HK-2 (cell line): ENCODE measurements at regions not wholly inside any gene's neighbourhood (a gene's known extent, or its start where the extent isn't known, plus 50 kb on each side); places are given as distances from the start of the nearest gene placed in this dataset.

ENCODE experiments used
- DNase-seq: peaks from one replicate; pipeline ENCODE4 v3.0.0-alpha.2; 2018; ENCODE audit not compliant: unreplicated experiment

- DNase-seq: no peak
Observed at GRCh38 chr5:152869971-152870370, 464.9 kb upstream of the NMUR2 start.

DNA sequence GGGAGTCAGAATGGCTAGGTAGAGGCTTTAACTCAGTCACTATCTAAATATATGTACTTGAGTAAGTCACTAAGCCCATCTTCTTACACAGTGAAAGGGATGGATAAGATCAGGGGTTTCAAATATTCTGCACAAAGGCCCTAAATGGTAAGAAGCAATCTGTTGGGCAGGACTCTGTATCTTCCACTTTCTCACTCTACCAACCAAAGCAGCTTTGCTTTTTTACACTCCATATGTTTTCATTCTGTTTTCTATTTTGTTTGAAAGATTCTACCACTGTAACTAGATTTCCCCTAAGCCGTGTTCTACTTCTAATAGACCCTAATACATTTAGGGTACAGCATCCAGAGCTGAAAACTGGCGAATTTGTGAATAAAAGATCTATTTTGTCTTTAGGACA lies 477.5 kb upstream of the NMUR2 start:
- no peak for DNase-seq

DNA sequence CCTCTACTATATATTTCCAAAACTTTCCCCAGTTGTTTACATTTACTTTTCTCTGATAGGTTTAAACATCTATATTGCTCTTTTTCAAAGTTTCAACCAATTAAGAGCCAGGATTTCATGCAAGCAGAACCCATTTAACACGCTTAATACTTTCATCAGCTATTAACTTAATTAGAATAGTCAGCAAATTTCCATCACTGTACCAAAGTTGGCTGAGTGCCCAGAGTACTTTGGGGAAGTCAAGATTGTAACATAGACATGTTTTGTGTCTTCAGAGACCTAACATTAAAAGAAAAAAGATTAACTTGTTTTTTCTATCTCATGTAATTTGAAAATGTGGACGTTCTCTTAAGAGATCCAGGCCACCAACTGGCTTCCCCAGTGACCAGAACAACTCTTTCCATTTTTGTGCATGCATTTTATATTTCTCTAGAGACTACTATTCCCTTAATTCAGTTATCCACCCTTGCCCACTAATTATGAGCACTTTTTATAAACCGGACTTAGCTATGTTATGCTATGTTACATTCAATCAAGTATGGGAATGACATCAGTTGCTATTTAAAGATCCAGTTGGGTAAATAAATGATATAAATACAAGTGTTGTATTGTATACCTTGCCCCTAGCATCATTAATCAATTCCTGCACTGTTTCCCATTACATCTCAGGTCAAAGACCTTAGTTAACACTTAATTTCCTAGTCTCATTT lies 478.1 kb upstream of the NMUR2 start:
- no peak for DNase-seq

DNA sequence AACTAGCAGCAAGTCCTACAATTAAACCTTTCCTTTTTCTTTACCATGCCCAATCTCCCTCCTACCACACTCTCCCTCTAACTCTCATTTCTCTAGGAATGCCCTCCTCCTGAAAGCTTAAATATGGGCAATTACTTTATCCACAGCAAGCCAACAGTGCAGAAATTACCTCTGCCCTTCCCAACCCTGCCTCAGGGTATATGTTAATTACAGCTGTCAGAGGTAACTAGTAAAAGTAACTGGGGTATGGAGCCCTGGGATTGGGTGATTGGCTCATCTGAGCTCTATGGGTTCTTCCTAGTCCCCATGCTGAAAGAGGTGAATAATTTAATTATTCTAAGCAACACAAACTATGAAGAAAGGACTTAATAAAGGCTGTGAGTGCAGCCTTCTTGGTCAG lies 478.9 kb upstream of the NMUR2 start:
- DNase-seq: no peak

GRCh38 chr5:152900332-152900731 lies 495.3 kb upstream of the NMUR2 start:
- DNase-seq: no peak

- no peak for DNase-seq
Observed at GRCh38 chr5:152901754-152902153, 496.7 kb upstream of the NMUR2 start.

GRCh38 chr5:152905286-152905685 lies 500.2 kb upstream of the NMUR2 start:
- DNase-seq: no peak

- no peak for DNase-seq
Observed at GRCh38 chr5:152907488-152908245, 502.6 kb upstream of the NMUR2 start.

GRCh38 chr5:152912924-152913323 lies 507.8 kb upstream of the NMUR2 start:
- DNase-seq: no peak

GRCh38 chr5:152932621-152933020 lies 527.5 kb upstream of the NMUR2 start:
- no peak for DNase-seq

- no peak for DNase-seq
Observed at GRCh38 chr5:152933056-152933455, 528.0 kb upstream of the NMUR2 start.

DNA sequence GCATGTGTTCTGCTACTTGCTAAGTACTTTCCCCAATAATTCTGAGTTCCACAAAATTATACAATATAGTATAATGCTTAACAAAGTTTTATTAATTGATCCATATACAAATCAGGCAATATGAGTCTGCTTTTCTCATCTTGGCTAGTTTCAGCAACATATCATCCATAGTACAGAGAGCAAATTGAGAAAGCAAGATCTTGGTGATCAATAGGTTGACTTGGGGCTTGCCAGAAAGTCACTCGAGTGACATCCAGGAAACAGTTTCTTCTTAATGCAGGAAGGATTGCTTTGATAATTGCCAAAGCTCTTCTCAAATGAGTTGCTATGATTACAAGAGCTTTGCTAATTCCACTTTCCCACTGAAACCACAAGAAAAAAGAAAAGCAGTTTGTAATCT lies 533.6 kb upstream of the NMUR2 start:
- DNase-seq: no peak

GRCh38 chr5:152942633-152943336 lies 537.7 kb upstream of the NMUR2 start:
- DNase-seq: no peak

- DNase-seq: no peak
Observed at GRCh38 chr5:152953788-152954483, 536.5 kb upstream of the GRIA1 start.

DNA sequence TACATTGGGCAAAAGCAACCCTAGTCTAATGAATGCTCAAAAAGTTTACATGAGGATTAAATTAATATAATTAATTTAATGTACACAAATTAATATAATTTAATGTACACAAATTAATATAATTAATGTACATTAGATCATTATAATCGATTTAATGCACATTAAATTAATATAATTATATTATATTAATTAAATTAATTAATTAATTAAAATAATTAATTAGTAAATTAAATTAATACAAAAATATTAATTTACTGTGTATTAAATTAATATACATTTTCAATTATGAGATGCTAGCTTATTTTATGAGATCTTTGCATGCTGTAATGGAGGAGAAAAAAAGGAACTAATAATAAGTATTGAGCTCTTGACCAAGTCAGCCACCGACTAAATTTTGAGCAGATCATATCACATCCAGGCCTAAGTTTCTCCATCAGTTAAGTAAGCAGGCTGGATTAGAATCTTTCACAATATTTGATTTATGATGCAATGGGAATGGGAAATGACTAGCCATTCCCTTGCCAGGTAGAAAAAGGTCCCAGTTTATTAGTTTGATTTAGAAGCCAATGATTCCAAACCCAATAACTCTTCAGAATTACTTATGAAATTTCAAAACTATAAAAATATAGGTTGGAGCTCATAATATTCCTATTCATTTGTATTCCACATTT lies 533.4 kb upstream of the GRIA1 start:
- no peak for DNase-seq

DNA sequence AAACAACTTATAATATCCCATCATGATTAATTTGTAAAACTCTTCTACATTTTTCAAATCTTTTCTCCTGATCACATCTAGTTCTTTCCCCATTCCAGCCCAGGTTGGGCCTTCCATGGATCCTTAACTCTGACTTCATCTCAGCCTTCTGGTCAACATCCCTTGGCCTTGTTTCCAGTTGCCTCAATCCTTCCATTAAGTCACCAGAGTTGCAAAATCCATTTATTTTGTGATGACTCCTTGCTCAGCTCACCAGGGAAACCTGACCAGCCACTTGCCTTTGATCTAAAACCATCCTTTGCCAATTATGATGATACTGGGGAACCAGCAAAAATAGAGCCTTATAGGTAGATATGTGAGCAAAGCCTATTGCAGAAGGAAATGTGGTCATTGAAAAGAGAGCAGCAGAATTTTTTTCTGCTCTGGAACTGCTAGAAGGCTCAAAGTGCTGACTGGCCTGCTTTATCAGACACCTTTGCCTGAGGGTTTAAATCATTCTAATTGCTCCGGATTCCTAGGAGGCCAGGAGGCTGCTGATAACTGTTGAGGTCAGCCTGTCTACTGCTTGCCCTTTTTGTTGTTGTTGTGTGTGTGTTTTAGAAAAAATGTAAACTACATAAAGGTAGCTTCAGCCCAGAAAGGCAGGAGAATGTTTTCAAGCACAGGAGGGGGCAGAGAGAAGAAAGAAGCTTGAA lies 512.2 kb upstream of the GRIA1 start:
- no peak for DNase-seq

DNA sequence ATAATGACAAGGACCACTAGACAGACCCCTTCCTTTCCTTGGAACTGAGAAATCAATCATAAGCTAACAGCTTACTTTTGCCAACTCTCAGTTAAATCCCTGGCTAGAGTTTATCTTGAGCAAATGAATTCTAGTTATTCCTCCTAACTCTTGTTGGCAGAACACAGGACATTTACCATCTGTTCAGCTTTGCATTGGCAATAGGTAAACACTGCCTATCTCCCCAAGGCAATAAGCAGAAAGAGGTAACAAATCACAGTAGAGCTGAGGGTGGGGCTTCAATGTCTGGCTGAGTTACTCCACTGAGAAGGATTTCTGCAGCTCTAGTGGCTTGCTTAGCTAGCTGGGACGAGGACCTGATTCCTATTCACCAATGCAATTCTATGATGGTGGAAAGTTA lies 503.3 kb upstream of the GRIA1 start:
- no peak for DNase-seq

- no peak for DNase-seq
Observed at GRCh38 chr5:152990217-152990616, 500.3 kb upstream of the GRIA1 start.

DNA sequence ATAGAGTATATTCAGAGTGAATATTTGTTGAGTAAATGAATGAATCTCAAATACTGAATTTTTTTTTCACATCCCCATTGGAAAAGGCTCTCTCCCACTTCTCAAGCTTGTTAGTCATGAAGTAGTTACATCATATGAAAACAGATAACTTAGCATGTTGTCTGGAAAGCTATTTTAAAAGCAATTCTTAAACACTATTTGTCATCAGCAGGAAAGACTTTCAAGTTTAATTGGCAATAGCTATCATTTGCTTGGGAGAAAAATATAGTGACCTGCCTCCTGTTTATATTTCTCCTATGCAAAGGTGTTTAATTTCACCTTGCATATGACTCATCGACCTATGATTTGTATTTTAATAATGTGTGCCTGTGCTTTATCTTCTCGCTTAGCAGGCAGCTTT lies 499.8 kb upstream of the GRIA1 start:
- DNase-seq: no peak

DNA sequence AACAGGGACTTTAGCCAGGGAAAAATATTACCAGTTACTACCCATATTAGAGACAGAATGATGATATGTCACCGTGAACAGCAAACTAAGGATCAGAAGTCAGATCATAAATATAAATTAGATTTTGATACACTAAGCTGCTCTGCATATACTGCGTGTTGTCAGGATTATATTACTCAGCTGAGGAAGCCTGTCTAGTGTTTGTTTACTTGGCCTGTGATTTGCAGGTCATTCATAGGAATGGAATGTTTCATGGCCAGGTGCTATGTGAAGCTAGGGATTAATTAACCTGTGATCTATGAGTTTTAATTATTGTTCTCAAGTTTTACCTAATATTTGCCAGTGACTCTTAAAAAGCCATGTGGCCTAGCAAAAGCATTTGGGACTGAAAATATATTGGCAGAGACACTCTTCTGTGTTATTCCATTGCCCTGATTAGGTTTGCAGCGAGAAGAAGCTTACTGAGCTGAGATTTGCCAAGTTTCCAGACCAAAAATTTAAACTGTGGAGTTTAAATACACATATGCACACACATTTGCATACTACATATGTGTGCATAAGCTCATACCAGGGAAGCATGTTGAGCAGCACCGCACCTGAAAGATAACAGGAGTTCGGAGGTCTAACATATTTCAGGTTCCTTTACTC lies 496.3 kb upstream of the GRIA1 start:
- no peak for DNase-seq
